ENCODE measurements at regions not wholly inside any gene's neighbourhood (a gene's known extent, or its start where the extent isn't known, plus 50 kb on each side); places are given as distances from the start of the nearest gene placed in this dataset.

- TF ChIP-seq POLR2AphosphoS5 (IDR thresholded peaks at IDR 0.05) (no peak), CTCF (IDR thresholded peaks at IDR 0.05) (no peak), EP300 (IDR thresholded peaks at IDR 0.05) (no peak), POLR2A (IDR thresholded peaks at IDR 0.05) (no peak)
Observed at GRCh38 chr3:29100292-29100691, 180.6 kb upstream of the RBMS3 start.
